Endothelial cell of umbilical vein (primary cell): ENCODE measurements at regions not wholly inside any gene's neighbourhood (a gene's known extent, or its start where the extent isn't known, plus 50 kb on each side); places are given as distances from the start of the nearest gene placed in this dataset.

Source experiments
- BruUV-seq: library from RNA; stranded (reverse); fragments of 400-500 nt; replicated peaks from 2 replicates; lab custom pipeline; 2021; lab: Mats Ljungman, UMichigan
- CTCF ChIA-PET: fragments of 300-600, 350-600 bp; sonication (Branson Sonifier 250); formaldehyde crosslinking; loops from one replicate; lab custom pipeline; 2021; ENCODE audit warnings: antibody characterized with exemption, inconsistent platforms; lab: Charles Lee
- POLR2A ChIA-PET: fragments of 300-600, 350-600 bp; sonication (Branson Sonifier 250); formaldehyde crosslinking; loops from one replicate; lab custom pipeline; 2021; ENCODE audit warnings: antibody characterized with exemption, inconsistent platforms; lab: Charles Lee
- DNase-seq: peaks from one replicate; pipeline ENCODE4 v3.0.0-alpha.2; 2011; ENCODE audit warnings: low read depth, low spot score
- FAIRE-seq: peaks from 2 replicates; lab custom pipeline; 2011; peaks lifted over from hg19 to GRCh38; lab: Jason Lieb, UNC
- H2AFZ ChIP-seq: 2 replicates; pipeline ENCODE4 v1.6.0; 2012; ENCODE audit warnings: low read depth, low read length, control low read depth, inconsistent platforms
- H3K27ac ChIP-seq: 2 replicates; pipeline ENCODE4 v1.5.1; 2011; ENCODE audit warnings: low read depth, mild to moderate bottlenecking, control low read depth, low read length, moderate library complexity; ENCODE audit not compliant: insufficient read depth
- H3K27me3 ChIP-seq, 2 experiments: 2 replicates each; pipeline versions ENCODE4 v1.6.0 to v1.6.1; 2011; ENCODE audit warnings: low read length in 2 of 2, mixed read lengths in 1 of 2; ENCODE audit not compliant: control insufficient read depth in 2 of 2, insufficient read depth in 2 of 2
- H3K36me3 ChIP-seq, 2 experiments: 2 replicates in 1 of 2; 3 replicates in 1 of 2; pipeline ENCODE4 v1.5.1; 2011; ENCODE audit warnings: low read length in 2 of 2, mild to moderate bottlenecking in 1 of 2, moderate library complexity in 1 of 2; ENCODE audit not compliant: control insufficient read depth in 2 of 2, insufficient read depth in 2 of 2; ENCODE audit errors: extremely low read depth in 1 of 2
- H3K4me1 ChIP-seq: 3 replicates; pipeline ENCODE4 v1.5.1; 2011; ENCODE audit warnings: mild to moderate bottlenecking, low read length; ENCODE audit not compliant: control insufficient read depth, insufficient read depth; ENCODE audit errors: extremely low read depth
- H3K4me2 ChIP-seq: 2 replicates; pipeline ENCODE4 v1.6.1; 2011; ENCODE audit warnings: low read length, control low read depth, mixed read lengths; ENCODE audit not compliant: insufficient read depth
- H3K4me3 ChIP-seq, 3 experiments: fragments of 200-600 bp in 1 of 3; sonication (generic), shearing (Covaris generic) in 1 of 3; replicated peaks in 1 of 3; 2 replicates each; pipeline ENCODE4 v1.5.1; 2011 to 2016; ENCODE audit warnings: control low read depth in 3 of 3, low read length in 3 of 3, mild to moderate bottlenecking in 2 of 3, inconsistent platforms in 1 of 3, low read depth in 1 of 3, moderate library complexity in 1 of 3; ENCODE audit not compliant: insufficient read depth in 1 of 3
- H3K79me2 ChIP-seq: 2 replicates; pipeline ENCODE4 v1.6.0; 2012; ENCODE audit warnings: low read length, inconsistent platforms; ENCODE audit not compliant: control insufficient read depth, insufficient read depth
- H3K9ac ChIP-seq: replicated peaks from 2 replicates; pipeline ENCODE3; 2011; ENCODE audit warnings: low read length, control low read depth; ENCODE audit not compliant: insufficient read depth; ENCODE audit errors: extremely low read depth
- H3K9me1 ChIP-seq: replicated peaks from 3 replicates; pipeline ENCODE4 v1.6.0; 2011; ENCODE audit warnings: mild to moderate bottlenecking, low read length; ENCODE audit not compliant: control insufficient read depth, insufficient read depth; ENCODE audit errors: extremely low read depth
- H3K9me3 ChIP-seq: replicated peaks from 2 replicates; pipeline ENCODE4 v1.5.1; 2012; ENCODE audit warnings: low read length, inconsistent platforms; ENCODE audit not compliant: control insufficient read depth, insufficient read depth
- H4K20me1 ChIP-seq: replicated peaks from 2 replicates; pipeline ENCODE3; 2011; ENCODE audit warnings: mild to moderate bottlenecking, low read length; ENCODE audit not compliant: control insufficient read depth, insufficient read depth; ENCODE audit errors: extremely low read depth
- CTCF ChIP-seq, 2 donors: IDR thresholded peaks; 1 replicate in 1 of 2; 2 replicates in 1 of 2; pipeline ENCODE4 v1.5.1; 2011; ENCODE audit warnings: low read length in 2 of 2, mild to moderate bottlenecking in 2 of 2, moderate library complexity in 2 of 2, control low read depth in 1 of 2, inconsistent platforms in 1 of 2, low read depth in 1 of 2; ENCODE audit not compliant: insufficient read depth in 1 of 2; ENCODE audit errors: extremely low read depth in 1 of 2
- EZH2 ChIP-seq: IDR thresholded peaks from 2 replicates; pipeline ENCODE4 v1.6.1; 2012; ENCODE audit warnings: borderline replicate concordance, low read depth, mild to moderate bottlenecking, moderate library complexity, low read length, inconsistent platforms; ENCODE audit not compliant: severe bottlenecking
- FOS ChIP-seq: IDR thresholded peaks from 2 replicates; pipeline ENCODE4 v1.6.1; 2011; ENCODE audit warnings: mild to moderate bottlenecking, low read length, moderate library complexity, borderline replicate concordance; ENCODE audit not compliant: insufficient read depth
- GATA2 ChIP-seq: IDR thresholded peaks from 2 replicates; pipeline ENCODE4 v1.7.0; 2011; ENCODE audit warnings: low read depth, mild to moderate bottlenecking, moderate library complexity, mixed read lengths, low read length; ENCODE audit not compliant: insufficient read length, insufficient read depth
- JUN ChIP-seq: IDR thresholded peaks from 2 replicates; pipeline ENCODE4 v1.6.1; 2011; ENCODE audit warnings: borderline replicate concordance, low read depth; ENCODE audit not compliant: insufficient read length, insufficient read depth
- MAX ChIP-seq: IDR thresholded peaks from 2 replicates; pipeline ENCODE4 v1.6.1; 2011; ENCODE audit not compliant: insufficient read depth, insufficient read length
- MYC ChIP-seq: IDR thresholded peaks from one replicate; pipeline ENCODE4 v1.6.1; 2011; ENCODE audit warnings: mild to moderate bottlenecking, low read depth, low read length
- POLR2A ChIP-seq: IDR thresholded peaks from 2 replicates; pipeline ENCODE4 v1.6.1; 2012; ENCODE audit warnings: low read depth, mild to moderate bottlenecking, control low read depth, low read length
- POLR2AphosphoS5 ChIP-seq: IDR thresholded peaks from 2 replicates; pipeline ENCODE4 v1.6.1; 2012; ENCODE audit warnings: low read depth, mild to moderate bottlenecking, control low read depth, low read length, moderate library complexity; ENCODE audit not compliant: insufficient read depth
- dilution Hi-C: fragments of 300-500 bp; cut with MboI; formaldehyde crosslinking; loops from one replicate; pipeline ENCODE4 v1.15.0; 2019; ENCODE audit warnings: low sequenced_read_pairs; ENCODE audit not compliant: extremely low pct_ligation_motif_present
- intact Hi-C: fragments of 100-400 bp; cut with micrococcal nuclease; formaldehyde crosslinking; loops from one replicate; pipeline ENCODE4 v1.10.0; 2022

GRCh38 chr21:32093646-32094462 lies 185.0 kb downstream of the MIS18A start:
- dilution Hi-C loops, result no loop called here
- FAIRE-seq, result no peak

More at GRCh38 chr21:32093646-32094462, 185.0 kb downstream of the MIS18A start:
- ChIA-PET POLR2A (no interaction called here), CTCF (interaction anchor here (6.1 kb wide), 1 partner anchor 164 kb away, joined by 129 read pairs; no protein-coding TSS in a partner anchor)
- Histone ChIP-seq H3K36me3 (no peaks in the 10 kb centered on the region), H4K20me1 (no peaks in the 10 kb centered on the region), H3K9me1 (no peaks in the 10 kb centered on the region), H3K27ac (no peak overlapping the region), H3K4me3 (no peak overlapping the region), H3K4me1 (no peaks in the 10 kb centered on the region), H3K79me2 (no peaks in the 10 kb centered on the region), H3K4me2 (no peak overlapping the region), H3K9me3 (no peaks in the 10 kb centered on the region), H3K9ac (no peak overlapping the region), H3K27me3 (no peaks in the 10 kb centered on the region), H2AFZ (no peak overlapping the region)
- intact Hi-C loops, result no loop called here
- no peak for DNase-seq
- BruUV-seq, result no TSS peak
- TF ChIP-seq MAX, result no peak
- no peak for TF ChIP-seq GATA2
- no peak for TF ChIP-seq POLR2AphosphoS5
- no peak for TF ChIP-seq MYC
- no peak for TF ChIP-seq CTCF (IDR thresholded peaks at IDR 0.05; ENCODE audit: extremely low read depth in 1 of 2, insufficient read depth in 1 of 2, low read depth in 1 of 2, low read length in 2 of 2)
- TF ChIP-seq JUN, result no peak
- no peak for TF ChIP-seq FOS
- no peak for TF ChIP-seq POLR2A
- no peak for TF ChIP-seq EZH2
